ENCODE measurements at regions not wholly inside any gene's neighbourhood (a gene's known extent, or its start where the extent isn't known, plus 50 kb on each side); places are given as distances from the start of the nearest gene placed in this dataset.
A peak's percentile ranks its signal among the peaks of the same experiment; 100 is the strongest.

- no peak for TF ChIP-seq CTCF (IDR thresholded peaks at IDR 0.05; ENCODE audit: control insufficient read depth, extremely low read depth, insufficient read depth)
- DNase-seq (ENCODE audit: low read depth): no peak
- H3K4me3 ChIP-seq (ENCODE audit: low read depth, low read length): no peak overlapping the region
These were observed 290.5 kb upstream of the KYNU start for GRCh38 chr2:142586693-142587580.

GRCh38 chr2:142585785-142586184, 291.7 kb upstream of the KYNU start:
- TF ChIP-seq CTCF (IDR thresholded peaks at IDR 0.05; ENCODE audit: control insufficient read depth, extremely low read depth, insufficient read depth): no peak
- no peak for DNase-seq (ENCODE audit: low read depth)
- no peak overlapping the region for H3K4me3 ChIP-seq (ENCODE audit: low read depth, low read length)

- DNase-seq (ENCODE audit: low read depth): no peak
- peak; percentile 9; the same call in 1 of the 2 replicates for TF ChIP-seq CTCF (IDR thresholded peaks at IDR 0.05; ENCODE audit: control insufficient read depth, extremely low read depth, insufficient read depth)
- H3K4me3 ChIP-seq (ENCODE audit: low read depth, low read length): no peak overlapping the region
These were observed 295.1 kb upstream of the KYNU start for GRCh38 chr2:142582317-142582716.

- no peak overlapping the region for H3K4me3 ChIP-seq (ENCODE audit: low read depth, low read length)
- no peak for DNase-seq (ENCODE audit: low read depth)
- no peak for TF ChIP-seq CTCF (IDR thresholded peaks at IDR 0.05; ENCODE audit: control insufficient read depth, extremely low read depth, insufficient read depth)
These were observed 296.0 kb upstream of the KYNU start for GRCh38 chr2:142581491-142581890.

- H3K4me3 ChIP-seq (ENCODE audit: low read depth, low read length): no peak overlapping the region
- no peak for DNase-seq (ENCODE audit: low read depth)
- TF ChIP-seq CTCF (IDR thresholded peaks at IDR 0.05; ENCODE audit: control insufficient read depth, extremely low read depth, insufficient read depth): no peak
These were observed 296.8 kb upstream of the KYNU start for GRCh38 chr2:142580691-142581090.

- no peak for TF ChIP-seq CTCF (IDR thresholded peaks at IDR 0.05; ENCODE audit: control insufficient read depth, extremely low read depth, insufficient read depth)
- no peak for DNase-seq (ENCODE audit: low read depth)
These were observed 301.9 kb upstream of the KYNU start for GRCh38 chr2:142575561-142575960.

GRCh38 chr2:142574388-142574787, 303.1 kb upstream of the KYNU start:
- no peak overlapping the region for H3K4me3 ChIP-seq (ENCODE audit: low read depth, low read length)
- TF ChIP-seq CTCF (IDR thresholded peaks at IDR 0.05; ENCODE audit: control insufficient read depth, extremely low read depth, insufficient read depth): no peak
- DNase-seq (ENCODE audit: low read depth): no peak

More at GRCh38 chr2:142575561-142575960, 301.9 kb upstream of the KYNU start:
- H3K4me3 ChIP-seq (ENCODE audit: low read depth, low read length): no peak overlapping the region

All from LNCaP clone FGC (cell line).